WTC11 (cell line): ENCODE measurements at regions not wholly inside any gene's neighbourhood (a gene's known extent, or its start where the extent isn't known, plus 50 kb on each side); places are given as distances from the start of the nearest gene placed in this dataset.

Source experiments
- ATAC-seq: fragments of 200-7000 bp; cut with Tn5 transposase; 2 replicates; pipeline ENCODE4 v1.10.0; 2021; ENCODE audit warnings: mild to moderate bottlenecking, moderate library complexity
- CTCF ChIA-PET: fragments of 300-600 bp; sonication (Branson Sonifier 250); formaldehyde crosslinking; loops from one replicate; lab custom pipeline; 2021; ENCODE audit warnings: antibody characterized with exemption; lab: Charles Lee
- POLR2A ChIA-PET: fragments of 350-600 bp; sonication (Branson Sonifier 250); formaldehyde crosslinking; loops from one replicate; lab custom pipeline; 2021; ENCODE audit warnings: antibody characterized with exemption; lab: Charles Lee
- DNase-seq: peaks from one replicate; pipeline ENCODE4 v3.0.0; 2021; ENCODE audit warnings: low spot score
- H3K27ac Mint-ChIP-seq: 2 replicates; pipeline ENCODE4 v1.8.0; 2021; ENCODE audit warnings: mixed read lengths
- H3K27me3 Mint-ChIP-seq: 2 replicates; pipeline ENCODE4 v1.8.0; 2021; ENCODE audit warnings: low read depth, mild to moderate bottlenecking, moderate library complexity, mixed read lengths
- H3K36me3 Mint-ChIP-seq: 2 replicates; pipeline ENCODE4 v1.8.0; 2021; ENCODE audit warnings: mixed read lengths
- H3K4me1 Mint-ChIP-seq: 2 replicates; pipeline ENCODE4 v1.8.0; 2022; ENCODE audit warnings: mixed read lengths
- H3K4me3 Mint-ChIP-seq: 2 replicates; pipeline ENCODE4 v1.8.0; 2021; ENCODE audit warnings: mild to moderate bottlenecking, moderate library complexity, mixed read lengths
- H3K9me3 Mint-ChIP-seq: 2 replicates; pipeline ENCODE4 v1.8.0; 2021; ENCODE audit warnings: mixed read lengths
- CREM ChIP-seq: sonication (generic); formaldehyde crosslinking; IDR thresholded peaks from 2 replicates; pipeline ENCODE4 v1.8.1; 2022; ENCODE audit warnings: mild to moderate bottlenecking, missing genetic modification reagents, moderate library complexity
- CTCF ChIP-seq: fragments of 200-600 bp; IDR thresholded peaks from 2 replicates; pipeline ENCODE4 v1.8.0; 2022; ENCODE audit warnings: antibody characterized with exemption
- ERG ChIP-seq: fragments of 250-450 bp; sonication (Bioruptor Pico); IDR thresholded peaks from 2 replicates; pipeline ENCODE4 v1.8.0; 2021; ENCODE audit warnings: mild to moderate bottlenecking
- FOXK1 ChIP-seq: sonication (generic); formaldehyde crosslinking; IDR thresholded peaks from 2 replicates; pipeline ENCODE4 v1.8.0; 2022; ENCODE audit warnings: mild to moderate bottlenecking, moderate library complexity, missing genetic modification reagents
- HMGA2 ChIP-seq: fragments of 250-450 bp; sonication (Bioruptor Pico); IDR thresholded peaks from 2 replicates; pipeline ENCODE4 v1.4.0; 2021; ENCODE audit warnings: mild to moderate bottlenecking, moderate library complexity
- JAZF1 ChIP-seq: fragments of 250-450 bp; sonication (Bioruptor Pico); IDR thresholded peaks from 2 replicates; pipeline ENCODE4 v1.9.0; 2021; ENCODE audit warnings: moderate library complexity, mild to moderate bottlenecking, inconsistent platforms
- NFE2L1 ChIP-seq: sonication (generic); formaldehyde crosslinking; IDR thresholded peaks from 2 replicates; pipeline ENCODE4 v1.8.1; 2023; ENCODE audit warnings: missing genetic modification reagents
- NR2C2 ChIP-seq: sonication (generic); formaldehyde crosslinking; IDR thresholded peaks from 2 replicates; pipeline ENCODE4 v1.8.0; 2022; ENCODE audit warnings: mild to moderate bottlenecking, missing genetic modification reagents
- SOX15 ChIP-seq: fragments of 250-450 bp; sonication (Bioruptor Pico); IDR thresholded peaks from 2 replicates; pipeline ENCODE4 v1.9.0; 2021; ENCODE audit warnings: mild to moderate bottlenecking
- TEAD1 ChIP-seq: sonication (generic); formaldehyde crosslinking; IDR thresholded peaks from 2 replicates; pipeline ENCODE4 v1.8.0; 2022; ENCODE audit warnings: mild to moderate bottlenecking, missing genetic modification reagents
- TEAD4 ChIP-seq: sonication (generic); formaldehyde crosslinking; IDR thresholded peaks from 2 replicates; pipeline ENCODE4 v1.8.0; 2022; ENCODE audit warnings: mild to moderate bottlenecking, missing genetic modification reagents
- TP53 ChIP-seq: sonication (generic); formaldehyde crosslinking; IDR thresholded peaks from 2 replicates; pipeline ENCODE4 v1.8.1; 2023; ENCODE audit warnings: mild to moderate bottlenecking, missing genetic modification reagents
- ZBTB21 ChIP-seq: sonication (generic); formaldehyde crosslinking; IDR thresholded peaks from 2 replicates; pipeline ENCODE4 v1.8.1; 2023; ENCODE audit warnings: mild to moderate bottlenecking, missing genetic modification reagents, borderline replicate concordance
- ZNF121 ChIP-seq: sonication (generic); formaldehyde crosslinking; IDR thresholded peaks from 2 replicates; pipeline ENCODE4 v1.8.0; 2023; ENCODE audit warnings: missing genetic modification reagents
- ZNF219 ChIP-seq: sonication (generic); formaldehyde crosslinking; IDR thresholded peaks from 2 replicates; pipeline ENCODE4 v1.8.0; 2023; ENCODE audit warnings: missing genetic modification reagents, mild to moderate bottlenecking, borderline replicate concordance
- ZNF263 ChIP-seq: sonication (generic); formaldehyde crosslinking; IDR thresholded peaks from 2 replicates; pipeline ENCODE4 v1.8.1; 2022; ENCODE audit warnings: low read depth, mild to moderate bottlenecking, moderate library complexity, missing genetic modification reagents
- TF ChIP-seq, protein P1 (sequence below): fragments of 250-450 bp; sonication (Bioruptor Pico); conservative IDR thresholded peaks from 2 replicates; pipeline ENCODE4 v1.9.0; 2021; ENCODE audit warnings: mild to moderate bottlenecking
- TF ChIP-seq, protein P2 (sequence below): sonication (generic); formaldehyde crosslinking; IDR thresholded peaks from 2 replicates; pipeline ENCODE4 v1.8.0; 2022; ENCODE audit warnings: missing genetic modification reagents
- TF ChIP-seq, protein P3 (sequence below): sonication (generic); formaldehyde crosslinking; IDR thresholded peaks from 2 replicates; pipeline ENCODE4 v1.8.1; 2023; ENCODE audit warnings: mild to moderate bottlenecking, missing genetic modification reagents, moderate library complexity
- TF ChIP-seq, protein P4 (sequence below): sonication (generic); formaldehyde crosslinking; IDR thresholded peaks from 2 replicates; pipeline ENCODE4 v1.8.1; 2022; ENCODE audit warnings: mild to moderate bottlenecking, missing genetic modification reagents, moderate library complexity, borderline replicate concordance
- TF ChIP-seq, protein P5 (sequence below): sonication (generic); formaldehyde crosslinking; IDR thresholded peaks from 2 replicates; pipeline ENCODE4 v1.8.1; 2023; ENCODE audit warnings: mild to moderate bottlenecking, missing genetic modification reagents

DNA sequence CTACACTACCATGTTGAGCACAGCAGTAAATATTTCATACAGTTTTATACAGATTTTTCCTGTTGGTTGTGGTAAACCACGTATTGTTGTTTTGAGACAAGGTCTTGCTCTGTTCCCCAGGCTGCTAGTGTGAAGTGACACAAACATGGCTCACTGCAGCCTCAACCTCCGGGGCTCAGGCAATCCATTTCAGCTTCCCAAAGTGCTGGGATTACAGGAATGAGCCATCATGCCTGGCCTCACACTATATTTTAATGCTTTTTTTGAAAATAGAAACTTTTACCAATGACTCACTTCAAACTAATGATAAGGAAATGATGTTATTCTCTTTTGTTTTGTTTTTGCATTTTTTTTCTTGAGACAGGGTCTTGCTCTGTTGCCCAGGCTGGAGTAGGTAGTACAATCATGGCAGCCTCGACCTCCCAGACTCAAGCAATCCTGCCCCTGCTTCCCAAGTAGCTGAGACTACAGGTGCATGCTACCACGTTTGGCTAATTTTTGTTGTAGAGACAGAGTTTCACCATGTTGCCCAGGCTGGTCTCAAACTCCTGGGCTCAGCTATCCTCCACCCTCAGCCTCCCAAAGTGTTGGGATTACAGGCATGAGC is 210.6 kb downstream of the TPST1 start:
- Mint-ChIP-seq H3K4me1 (peaks cover 12% of the 10 kb centered on the region; the same call in 1 of the 2 replicates), H3K36me3 (no peaks in the 10 kb centered on the region), H3K27me3 (peaks cover 16% of the 10 kb centered on the region), H3K27ac (no peak overlapping the region), H3K4me3 (no peak overlapping the region), H3K9me3 (peaks cover 4% of the 10 kb centered on the region)
- ATAC-seq: no peak
- DNase-seq: no peak
- ChIA-PET CTCF (no interaction called here), POLR2A (interaction anchor here (0.6 kb wide), 1 partner anchor 231 kb away, joined by 3 read pairs; no protein-coding TSS in a partner anchor)
- TF ChIP-seq NR2C2 (CRISPR knock-in tag) (no peak), TEAD1 (no peak), CTCF (no peak), ERG (CRISPR knock-in tag) (no peak)
- TF ChIP-seq, protein P1, sequence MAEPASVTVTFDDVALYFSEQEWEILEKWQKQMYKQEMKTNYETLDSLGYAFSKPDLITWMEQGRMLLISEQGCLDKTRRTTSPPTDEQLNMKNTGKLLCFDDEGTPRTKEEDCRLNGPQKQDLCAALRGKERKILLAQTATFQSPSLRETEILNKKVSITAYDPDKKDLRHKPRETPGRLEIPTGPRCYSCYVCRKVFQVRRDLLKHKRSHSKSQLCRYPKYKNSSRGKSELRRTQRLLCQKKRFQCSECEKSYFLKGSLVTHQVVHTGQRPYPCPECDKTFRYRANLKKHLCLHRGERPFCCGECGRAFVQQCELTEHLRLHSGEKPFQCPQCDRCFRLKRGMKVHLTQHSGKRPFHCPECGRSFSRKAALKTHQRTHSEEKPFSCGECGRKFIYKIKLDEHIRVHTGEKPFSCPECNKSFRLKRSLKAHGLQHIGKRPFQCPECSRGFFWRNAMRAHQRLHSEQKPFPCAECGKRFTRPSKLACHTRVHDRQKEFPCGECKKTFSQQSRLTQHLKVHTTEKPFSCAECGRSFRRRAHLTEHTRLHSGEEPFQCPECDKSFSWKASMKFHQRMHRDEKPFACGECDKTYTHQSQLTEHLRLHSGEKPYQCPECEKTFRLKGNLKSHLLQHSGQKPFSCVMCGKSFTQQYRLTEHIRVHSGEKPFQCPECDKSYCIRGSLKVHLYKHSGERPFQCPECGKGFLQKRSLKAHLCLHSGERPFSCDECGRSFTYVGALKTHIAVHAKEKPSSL (CRISPR knock-in tag): no peak
- TF ChIP-seq, protein P2, sequence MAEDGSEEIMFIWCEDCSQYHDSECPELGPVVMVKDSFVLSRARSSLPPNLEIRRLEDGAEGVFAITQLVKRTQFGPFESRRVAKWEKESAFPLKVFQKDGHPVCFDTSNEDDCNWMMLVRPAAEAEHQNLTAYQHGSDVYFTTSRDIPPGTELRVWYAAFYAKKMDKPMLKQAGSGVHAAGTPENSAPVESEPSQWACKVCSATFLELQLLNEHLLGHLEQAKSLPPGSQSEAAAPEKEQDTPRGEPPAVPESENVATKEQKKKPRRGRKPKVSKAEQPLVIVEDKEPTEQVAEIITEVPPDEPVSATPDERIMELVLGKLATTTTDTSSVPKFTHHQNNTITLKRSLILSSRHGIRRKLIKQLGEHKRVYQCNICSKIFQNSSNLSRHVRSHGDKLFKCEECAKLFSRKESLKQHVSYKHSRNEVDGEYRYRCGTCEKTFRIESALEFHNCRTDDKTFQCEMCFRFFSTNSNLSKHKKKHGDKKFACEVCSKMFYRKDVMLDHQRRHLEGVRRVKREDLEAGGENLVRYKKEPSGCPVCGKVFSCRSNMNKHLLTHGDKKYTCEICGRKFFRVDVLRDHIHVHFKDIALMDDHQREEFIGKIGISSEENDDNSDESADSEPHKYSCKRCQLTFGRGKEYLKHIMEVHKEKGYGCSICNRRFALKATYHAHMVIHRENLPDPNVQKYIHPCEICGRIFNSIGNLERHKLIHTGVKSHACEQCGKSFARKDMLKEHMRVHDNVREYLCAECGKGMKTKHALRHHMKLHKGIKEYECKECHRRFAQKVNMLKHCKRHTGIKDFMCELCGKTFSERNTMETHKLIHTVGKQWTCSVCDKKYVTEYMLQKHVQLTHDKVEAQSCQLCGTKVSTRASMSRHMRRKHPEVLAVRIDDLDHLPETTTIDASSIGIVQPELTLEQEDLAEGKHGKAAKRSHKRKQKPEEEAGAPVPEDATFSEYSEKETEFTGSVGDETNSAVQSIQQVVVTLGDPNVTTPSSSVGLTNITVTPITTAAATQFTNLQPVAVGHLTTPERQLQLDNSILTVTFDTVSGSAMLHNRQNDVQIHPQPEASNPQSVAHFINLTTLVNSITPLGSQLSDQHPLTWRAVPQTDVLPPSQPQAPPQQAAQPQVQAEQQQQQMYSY: no peak
- TF ChIP-seq, protein P3, sequence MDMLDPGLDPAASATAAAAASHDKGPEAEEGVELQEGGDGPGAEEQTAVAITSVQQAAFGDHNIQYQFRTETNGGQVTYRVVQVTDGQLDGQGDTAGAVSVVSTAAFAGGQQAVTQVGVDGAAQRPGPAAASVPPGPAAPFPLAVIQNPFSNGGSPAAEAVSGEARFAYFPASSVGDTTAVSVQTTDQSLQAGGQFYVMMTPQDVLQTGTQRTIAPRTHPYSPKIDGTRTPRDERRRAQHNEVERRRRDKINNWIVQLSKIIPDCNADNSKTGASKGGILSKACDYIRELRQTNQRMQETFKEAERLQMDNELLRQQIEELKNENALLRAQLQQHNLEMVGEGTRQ (CRISPR knock-in tag): no peak
- TF ChIP-seq, protein P4, sequence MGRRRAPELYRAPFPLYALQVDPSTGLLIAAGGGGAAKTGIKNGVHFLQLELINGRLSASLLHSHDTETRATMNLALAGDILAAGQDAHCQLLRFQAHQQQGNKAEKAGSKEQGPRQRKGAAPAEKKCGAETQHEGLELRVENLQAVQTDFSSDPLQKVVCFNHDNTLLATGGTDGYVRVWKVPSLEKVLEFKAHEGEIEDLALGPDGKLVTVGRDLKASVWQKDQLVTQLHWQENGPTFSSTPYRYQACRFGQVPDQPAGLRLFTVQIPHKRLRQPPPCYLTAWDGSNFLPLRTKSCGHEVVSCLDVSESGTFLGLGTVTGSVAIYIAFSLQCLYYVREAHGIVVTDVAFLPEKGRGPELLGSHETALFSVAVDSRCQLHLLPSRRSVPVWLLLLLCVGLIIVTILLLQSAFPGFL (CRISPR knock-in tag): no peak

DNA sequence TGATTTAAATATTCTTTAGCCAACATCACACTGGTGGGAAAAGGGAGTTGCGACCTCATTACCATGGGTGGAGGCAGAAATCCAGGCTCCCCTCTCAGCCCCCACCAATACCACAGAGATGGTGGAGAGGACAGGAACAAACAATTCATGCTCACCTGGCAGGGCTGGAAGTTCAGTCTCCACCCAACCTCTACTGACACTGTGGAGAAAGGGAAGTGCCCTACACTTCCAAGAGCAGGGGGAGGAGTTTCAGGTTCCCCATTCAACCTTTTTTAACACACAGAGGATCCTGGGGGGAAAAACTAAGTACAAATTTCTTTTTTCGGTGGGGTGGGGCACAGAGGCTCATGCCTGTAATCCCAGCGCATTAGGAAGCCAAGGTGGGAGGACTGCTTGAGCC is 210.1 kb upstream of the KCTD7 start:
- no peaks in the 10 kb centered on the region for H3K36me3 Mint-ChIP-seq
- ChIA-PET CTCF (no interaction called here), POLR2A (interaction anchor here (0.7 kb wide), 2 partner anchors 132 to 275 kb away, joined by 5 to 7 read pairs; no protein-coding TSS in a partner anchor)
- H3K9me3 Mint-ChIP-seq: no peaks in the 10 kb centered on the region
- H3K4me1 Mint-ChIP-seq: peaks cover 12% of the 10 kb centered on the region; the same call in 1 of the 2 replicates
- no peak overlapping the region for H3K27ac Mint-ChIP-seq
- no peaks in the 10 kb centered on the region; the same call in 1 of the 2 replicates for H3K27me3 Mint-ChIP-seq
- no peak for DNase-seq
- no peak for ATAC-seq
- H3K4me3 Mint-ChIP-seq: no peak overlapping the region
- TF ChIP-seq JAZF1 (no peak), CTCF (no peak), ZBTB21 (no peak), FOXK1 (CRISPR knock-in tag) (no peak), CREM (no peak), TP53 (CRISPR knock-in tag) (no peak), NFE2L1 (no peak), ZNF263 (CRISPR knock-in tag) (no peak), TEAD4 (CRISPR knock-in tag) (no peak), SOX15 (no peak), HMGA2 (CRISPR knock-in tag) (no peak), ZNF219 (CRISPR knock-in tag) (no peak), ZNF121 (no peak)
- TF ChIP-seq, protein P5, sequence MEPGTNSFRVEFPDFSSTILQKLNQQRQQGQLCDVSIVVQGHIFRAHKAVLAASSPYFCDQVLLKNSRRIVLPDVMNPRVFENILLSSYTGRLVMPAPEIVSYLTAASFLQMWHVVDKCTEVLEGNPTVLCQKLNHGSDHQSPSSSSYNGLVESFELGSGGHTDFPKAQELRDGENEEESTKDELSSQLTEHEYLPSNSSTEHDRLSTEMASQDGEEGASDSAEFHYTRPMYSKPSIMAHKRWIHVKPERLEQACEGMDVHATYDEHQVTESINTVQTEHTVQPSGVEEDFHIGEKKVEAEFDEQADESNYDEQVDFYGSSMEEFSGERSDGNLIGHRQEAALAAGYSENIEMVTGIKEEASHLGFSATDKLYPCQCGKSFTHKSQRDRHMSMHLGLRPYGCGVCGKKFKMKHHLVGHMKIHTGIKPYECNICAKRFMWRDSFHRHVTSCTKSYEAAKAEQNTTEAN (CRISPR knock-in tag): no peak
